HG02610 (cell line): ENCODE measurements at regions not wholly inside any gene's neighbourhood (a gene's known extent, or its start where the extent isn't known, plus 50 kb on each side); places are given as distances from the start of the nearest gene placed in this dataset.

Source experiments
- ATAC-seq: cut with Tn5 transposase; IDR thresholded peaks from one replicate; pipeline ENCODE4 v1.9.1; 2021; ENCODE audit warnings: mild to moderate bottlenecking, moderate library complexity; ENCODE audit not compliant: unreplicated experiment

DNA sequence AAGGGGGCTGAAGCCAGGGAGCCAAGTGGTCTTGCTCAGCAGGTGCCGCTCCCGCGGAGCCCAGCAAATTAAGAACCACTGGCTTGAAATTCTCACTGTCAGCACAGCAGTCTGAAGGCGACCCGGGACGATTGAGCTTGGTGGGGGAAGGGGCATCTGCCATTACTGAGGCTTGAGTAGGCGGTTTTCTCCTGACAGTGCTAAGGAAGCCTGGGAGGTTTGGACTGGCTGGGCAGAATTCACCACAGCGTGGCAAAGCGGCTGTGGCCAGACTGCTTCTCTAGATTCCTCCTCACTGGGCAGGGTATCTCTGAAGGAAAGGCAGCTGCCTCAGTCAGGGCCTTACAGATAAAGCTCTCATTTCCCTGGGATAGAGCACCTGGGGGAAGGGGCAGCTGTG is 57.0 kb upstream of the GPR149 start:
- no peak for ATAC-seq

DNA sequence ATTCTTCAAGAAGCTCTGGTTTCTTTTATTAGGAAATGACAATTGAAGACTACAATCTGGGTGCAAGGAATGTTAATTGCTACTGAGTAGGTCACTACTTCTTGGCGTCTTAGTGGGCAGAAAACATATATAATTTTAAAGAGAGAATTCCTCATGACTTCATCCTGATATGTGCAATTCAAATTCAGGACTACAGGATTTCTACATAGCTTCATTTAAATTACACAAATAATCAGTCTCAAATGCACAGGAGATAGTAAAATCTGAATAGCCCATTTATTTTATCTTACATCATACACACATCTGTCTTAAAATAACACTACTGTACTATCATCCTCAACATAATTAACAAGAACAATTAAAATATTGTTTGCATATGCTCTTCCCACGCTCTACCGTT is 52.5 kb upstream of the GPR149 start:
- no peak for ATAC-seq

DNA sequence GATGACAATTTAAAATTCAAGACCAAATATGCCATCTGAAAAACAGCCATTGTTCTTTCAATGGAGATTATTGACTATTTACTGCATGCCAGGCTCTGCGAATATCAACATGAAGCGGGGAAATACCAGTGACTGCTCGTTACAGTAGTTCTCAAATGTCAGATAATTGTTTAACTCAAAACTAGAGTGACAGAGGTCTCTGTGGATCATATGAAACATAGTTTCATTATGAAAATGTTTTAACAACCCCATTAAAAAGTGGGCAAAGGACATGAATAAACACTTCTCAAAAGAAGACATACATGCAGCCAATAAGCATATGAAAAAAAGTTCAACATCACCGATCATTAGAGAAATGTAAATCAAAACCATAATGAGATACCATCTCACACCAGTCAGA is 50.0 kb upstream of the GPR149 start:
- no peak for ATAC-seq
